ENCODE measurements at regions not wholly inside any gene's neighbourhood (a gene's known extent, or its start where the extent isn't known, plus 50 kb on each side); places are given as distances from the start of the nearest gene placed in this dataset.

GRCh38 chr1:9419369-9420041 is 119.8 kb upstream of the SLC25A33 start:
- no peak overlapping the region for H3K4me3 Mint-ChIP-seq
- H3K27ac Mint-ChIP-seq: no peak overlapping the region
- peaks cover 40% of the 10 kb centered on the region for H3K27me3 Mint-ChIP-seq
- no peaks in the 10 kb centered on the region for H3K9me3 Mint-ChIP-seq
- H3K36me3 Mint-ChIP-seq (ENCODE audit: low read depth): no peaks in the 10 kb centered on the region
- peaks cover 46% of the 10 kb centered on the region for H3K4me1 Mint-ChIP-seq (ENCODE audit: low read depth)

GRCh38 chr1:9420835-9421532 is 118.3 kb upstream of the SLC25A33 start:
- Mint-ChIP-seq H3K36me3 (ENCODE audit: low read depth) (no peaks in the 10 kb centered on the region), H3K4me3 (no peak overlapping the region), H3K4me1 (ENCODE audit: low read depth) (peaks cover 59% of the 10 kb centered on the region), H3K27me3 (peaks cover 44% of the 10 kb centered on the region), H3K27ac (no peak overlapping the region), H3K9me3 (no peaks in the 10 kb centered on the region)

GRCh38 chr1:9421533-9421873 is 117.8 kb upstream of the SLC25A33 start:
- Mint-ChIP-seq H3K4me1 (ENCODE audit: low read depth) (peaks cover 60% of the 10 kb centered on the region), H3K27ac (no peak overlapping the region), H3K4me3 (no peak overlapping the region), H3K27me3 (peaks cover 40% of the 10 kb centered on the region), H3K36me3 (ENCODE audit: low read depth) (no peaks in the 10 kb centered on the region), H3K9me3 (no peaks in the 10 kb centered on the region)

- Mint-ChIP-seq H3K27me3 (peaks cover 35% of the 10 kb centered on the region), H3K36me3 (ENCODE audit: low read depth) (no peaks in the 10 kb centered on the region), H3K4me1 (ENCODE audit: low read depth) (peaks cover 59% of the 10 kb centered on the region), H3K9me3 (no peaks in the 10 kb centered on the region), H3K4me3 (no peak overlapping the region), H3K27ac (no peak overlapping the region)
These were observed 116.9 kb upstream of the SLC25A33 start for GRCh38 chr1:9422321-9422720.

GRCh38 chr1:9422911-9423505 is 116.3 kb upstream of the SLC25A33 start:
- peaks cover 58% of the 10 kb centered on the region for H3K4me1 Mint-ChIP-seq (ENCODE audit: low read depth)
- H3K9me3 Mint-ChIP-seq: no peaks in the 10 kb centered on the region
- H3K27ac Mint-ChIP-seq: no peak overlapping the region
- no peaks in the 10 kb centered on the region for H3K36me3 Mint-ChIP-seq (ENCODE audit: low read depth)
- H3K27me3 Mint-ChIP-seq: peaks cover 31% of the 10 kb centered on the region
- no peak overlapping the region for H3K4me3 Mint-ChIP-seq

GRCh38 chr1:9424261-9424660 is 115.0 kb upstream of the SLC25A33 start:
- H3K4me1 Mint-ChIP-seq (ENCODE audit: low read depth): peaks cover 64% of the 10 kb centered on the region
- no peaks in the 10 kb centered on the region for H3K36me3 Mint-ChIP-seq (ENCODE audit: low read depth)
- no peak overlapping the region for H3K27ac Mint-ChIP-seq
- H3K9me3 Mint-ChIP-seq: no peaks in the 10 kb centered on the region
- H3K4me3 Mint-ChIP-seq: no peak overlapping the region
- peaks cover 30% of the 10 kb centered on the region for H3K27me3 Mint-ChIP-seq

- H3K9me3 Mint-ChIP-seq: no peaks in the 10 kb centered on the region
- H3K36me3 Mint-ChIP-seq (ENCODE audit: low read depth): no peaks in the 10 kb centered on the region
- H3K4me3 Mint-ChIP-seq: peak overlapping the region; percentile 59
- peaks cover 27% of the 10 kb centered on the region for H3K27me3 Mint-ChIP-seq
- H3K4me1 Mint-ChIP-seq (ENCODE audit: low read depth): peaks cover 68% of the 10 kb centered on the region
- peak overlapping the region; percentile 40 for H3K27ac Mint-ChIP-seq
These were observed 113.4 kb upstream of the SLC25A33 start for GRCh38 chr1:9425859-9426258.

GRCh38 chr1:9426291-9426711 is 113.0 kb upstream of the SLC25A33 start:
- H3K36me3 Mint-ChIP-seq (ENCODE audit: low read depth): no peaks in the 10 kb centered on the region
- peak overlapping the region; percentile 40 for H3K27ac Mint-ChIP-seq
- no peaks in the 10 kb centered on the region for H3K9me3 Mint-ChIP-seq
- H3K4me1 Mint-ChIP-seq (ENCODE audit: low read depth): peaks cover 64% of the 10 kb centered on the region
- peak overlapping the region; percentile 59 for H3K4me3 Mint-ChIP-seq
- peaks cover 26% of the 10 kb centered on the region for H3K27me3 Mint-ChIP-seq

- Mint-ChIP-seq H3K36me3 (ENCODE audit: low read depth) (no peaks in the 10 kb centered on the region), H3K4me1 (ENCODE audit: low read depth) (peaks cover 64% of the 10 kb centered on the region), H3K27ac (no peak overlapping the region), H3K4me3 (no peak overlapping the region), H3K9me3 (no peaks in the 10 kb centered on the region), H3K27me3 (peaks cover 23% of the 10 kb centered on the region)
These were observed 111.9 kb upstream of the SLC25A33 start for GRCh38 chr1:9427388-9427787.

GRCh38 chr1:9428601-9429341 is 110.5 kb upstream of the SLC25A33 start:
- Mint-ChIP-seq H3K4me3 (peak overlapping the region; percentile 88), H3K4me1 (ENCODE audit: low read depth) (peaks cover 54% of the 10 kb centered on the region), H3K27ac (peak overlapping the region; percentile 84), H3K9me3 (no peaks in the 10 kb centered on the region), H3K27me3 (peaks cover 9% of the 10 kb centered on the region), H3K36me3 (ENCODE audit: low read depth) (no peaks in the 10 kb centered on the region)

GRCh38 chr1:9429342-9429711 is 109.9 kb upstream of the SLC25A33 start:
- H3K4me1 Mint-ChIP-seq (ENCODE audit: low read depth): peaks cover 54% of the 10 kb centered on the region
- peak overlapping the region; percentile 84 for H3K27ac Mint-ChIP-seq
- peaks cover 4% of the 10 kb centered on the region for H3K27me3 Mint-ChIP-seq
- H3K36me3 Mint-ChIP-seq (ENCODE audit: low read depth): no peaks in the 10 kb centered on the region
- H3K9me3 Mint-ChIP-seq: no peaks in the 10 kb centered on the region
- peak overlapping the region; percentile 88 for H3K4me3 Mint-ChIP-seq

- H3K36me3 Mint-ChIP-seq (ENCODE audit: low read depth): no peaks in the 10 kb centered on the region
- peaks cover 9% of the 10 kb centered on the region for H3K4me1 Mint-ChIP-seq (ENCODE audit: low read depth)
- H3K27ac Mint-ChIP-seq: no peak overlapping the region
- no peaks in the 10 kb centered on the region for H3K9me3 Mint-ChIP-seq
- no peaks in the 10 kb centered on the region for H3K27me3 Mint-ChIP-seq
- H3K4me3 Mint-ChIP-seq: no peak overlapping the region
These were observed 104.8 kb upstream of the SLC25A33 start for GRCh38 chr1:9434247-9435152.

GRCh38 chr1:9435153-9435636 is 104.1 kb upstream of the SLC25A33 start:
- H3K9me3 Mint-ChIP-seq: no peaks in the 10 kb centered on the region
- H3K4me1 Mint-ChIP-seq (ENCODE audit: low read depth): peaks cover 2% of the 10 kb centered on the region
- no peaks in the 10 kb centered on the region for H3K36me3 Mint-ChIP-seq (ENCODE audit: low read depth)
- H3K27ac Mint-ChIP-seq: no peak overlapping the region
- H3K27me3 Mint-ChIP-seq: no peaks in the 10 kb centered on the region
- no peak overlapping the region for H3K4me3 Mint-ChIP-seq

All from stimulated activated naive CD8-positive, alpha-beta T cell treated with anti-CD3 and anti-CD28 coated beads, Interleukin-15, Interleukin-2, amounts not matched to agents 100 ng/mL and 50 ng/mL, for 24 hours (primary cell).